ENCODE measurements at regions not wholly inside any gene's neighbourhood (a gene's known extent, or its start where the extent isn't known, plus 50 kb on each side); places are given as distances from the start of the nearest gene placed in this dataset.
"Not testable (repeated sequence)": the region's sequence is repeated elsewhere in the genome, so short reads cannot be mapped to it uniquely, and the experiment has no call there.

GRCh38 chrX:139198936-139199335 lies 331.6 kb upstream of the F9 start:
- DNase-seq, result no peak

GRCh38 chrX:139196890-139197289 lies 333.6 kb upstream of the F9 start:
- no peak for DNase-seq

- peak; percentile 14 for DNase-seq
Observed at GRCh38 chrX:139194571-139195280, 335.8 kb upstream of the F9 start.

GRCh38 chrX:139192386-139192961 lies 338.1 kb upstream of the F9 start:
- DNase-seq, result no peak

- no peak for DNase-seq
Observed at GRCh38 chrX:139191746-139192385, 338.7 kb upstream of the F9 start.

GRCh38 chrX:139191286-139191685 lies 339.3 kb upstream of the F9 start:
- no peak for DNase-seq

- DNase-seq, result no peak
Observed at GRCh38 chrX:139187738-139188137, 342.8 kb upstream of the F9 start.

- DNase-seq, result no peak
Observed at GRCh38 chrX:139186991-139187390, 343.5 kb upstream of the F9 start.

- DNase-seq, result no peak
Observed at GRCh38 chrX:139179592-139179991, 350.9 kb upstream of the F9 start.

GRCh38 chrX:139178980-139179379 lies 351.6 kb upstream of the F9 start:
- DNase-seq, result no peak

- no peak for DNase-seq
Observed at GRCh38 chrX:139172731-139173130, 357.8 kb upstream of the F9 start.

- DNase-seq, result no peak
Observed at GRCh38 chrX:139170526-139171173, 359.9 kb upstream of the F9 start.

- DNase-seq, result no peak
Observed at GRCh38 chrX:139167282-139167681, 363.3 kb upstream of the F9 start.

GRCh38 chrX:139158256-139158655 lies 372.3 kb upstream of the F9 start:
- DNase-seq, result no peak

GRCh38 chrX:139156356-139156755 lies 374.2 kb upstream of the F9 start:
- DNase-seq, result no peak

- not testable (repeated sequence) for DNase-seq
Observed at GRCh38 chrX:139146625-139147024, 383.9 kb upstream of the F9 start.

- no peak for DNase-seq
Observed at GRCh38 chrX:139141370-139141769, 389.2 kb upstream of the F9 start.

- DNase-seq, result no peak
Observed at GRCh38 chrX:139134316-139134715, 396.2 kb upstream of the F9 start.

GRCh38 chrX:139126493-139126892 lies 404.0 kb upstream of the F9 start:
- DNase-seq, result peak; percentile 2

- DNase-seq, result no peak
Observed at GRCh38 chrX:139125916-139126315, 404.6 kb upstream of the F9 start.

- DNase-seq, result no peak
Observed at GRCh38 chrX:139121616-139122286, 408.8 kb upstream of the F9 start.

GRCh38 chrX:139120760-139121159 lies 409.2 kb upstream of the FGF13 start:
- no peak for DNase-seq

GRCh38 chrX:139113708-139114107 lies 402.2 kb upstream of the FGF13 start:
- DNase-seq, result peak; percentile 63

Measured in inflammatory macrophage treated with lipopolysaccharide for 4 hours (primary cell).